A673 (cell line): ENCODE measurements at regions not wholly inside any gene's neighbourhood (a gene's known extent, or its start where the extent isn't known, plus 50 kb on each side); places are given as distances from the start of the nearest gene placed in this dataset.

Experiments
- CTCF ChIP-seq: fragments of 300-800, 200-600 bp; sonication (generic); conservative IDR thresholded peaks from 2 replicates; pipeline ENCODE4 v1.5.1; 2017; ENCODE audit warnings: low read depth, mild to moderate bottlenecking, antibody characterized with exemption, low read length, moderate library complexity, mixed read lengths
- EZH2 ChIP-seq: fragments of 200-600 bp; sonication (generic); IDR thresholded peaks from 2 replicates; pipeline ENCODE4 v1.6.1; 2017; ENCODE audit warnings: borderline replicate concordance, low read depth, mild to moderate bottlenecking, mixed read lengths, antibody characterized with exemption, low read length; ENCODE audit not compliant: poor library complexity, severe bottlenecking

GRCh38 chr13:74026753-74027152, 107.5 kb downstream of the KLF12 start:
- TF ChIP-seq CTCF: no peak
- no peak for TF ChIP-seq EZH2
